HepG2 (cell line): ENCODE measurements at regions not wholly inside any gene's neighbourhood (a gene's known extent, or its start where the extent isn't known, plus 50 kb on each side); places are given as distances from the start of the nearest gene placed in this dataset.

Experiments used
- BHLHE40 ChIP-seq: IDR thresholded peaks from 2 replicates; pipeline ENCODE4 v1.6.1; 2011; ENCODE audit warnings: low read length, improper control_type of control experiment
- CENPX ChIP-seq: sonication (generic); formaldehyde crosslinking; IDR thresholded peaks from 2 replicates; pipeline ENCODE4 v1.9.0; 2021; ENCODE audit warnings: mild to moderate bottlenecking, missing genetic modification reagents, moderate library complexity
- CREB1 ChIP-seq, 2 experiments: fragments of 450-650 bp in 1 of 2; IDR thresholded peaks; 2 replicates each; pipeline ENCODE4 v1.6.1; 2016 to 2017; ENCODE audit warnings: control low read depth in 1 of 2, mild to moderate bottlenecking in 1 of 2, missing compliant biosample characterization in 1 of 2, missing genetic modification characterization in 1 of 2
- HNRNPL ChIP-seq: fragments of 200-400 bp; formaldehyde crosslinking; IDR thresholded peaks from 2 replicates; pipeline ENCODE4 v1.6.1; 2017; ENCODE audit warnings: mild to moderate bottlenecking, low read depth, low read length
- MEIS2 ChIP-seq: sonication (generic); formaldehyde crosslinking; IDR thresholded peaks from 2 replicates; pipeline ENCODE4 v1.9.0; 2021; ENCODE audit warnings: mild to moderate bottlenecking, missing genetic modification reagents
- POLR2A ChIP-seq, 2 experiments: IDR thresholded peaks; 2 replicates each; pipeline ENCODE4 v1.6.1; 2011; ENCODE audit warnings: low read depth in 2 of 2, low read length in 2 of 2, mild to moderate bottlenecking in 1 of 2, moderate library complexity in 1 of 2; ENCODE audit not compliant: insufficient read depth in 1 of 2
- RFX5 ChIP-seq: IDR thresholded peaks from 2 replicates; pipeline ENCODE4 v1.6.1; 2011; ENCODE audit warnings: low read depth, low read length, improper control_type of control experiment
- TBP ChIP-seq: sonication (generic); formaldehyde crosslinking; IDR thresholded peaks from 2 replicates; pipeline ENCODE4 v1.5.0; 2020; ENCODE audit warnings: missing genetic modification reagents
- ZNF317 ChIP-seq: sonication (generic); formaldehyde crosslinking; IDR thresholded peaks from 2 replicates; pipeline ENCODE4 v1.5.0; 2020; ENCODE audit warnings: mild to moderate bottlenecking, missing genetic modification reagents
- ZZZ3 ChIP-seq: sonication (generic); formaldehyde crosslinking; IDR thresholded peaks from 2 replicates; pipeline ENCODE4 v1.4.0; 2020; ENCODE audit warnings: missing genetic modification reagents, mild to moderate bottlenecking, borderline replicate concordance
- TF ChIP-seq, protein P1 (sequence below): sonication (generic); formaldehyde crosslinking; IDR thresholded peaks from 2 replicates; pipeline ENCODE4 v1.5.0; 2020; ENCODE audit warnings: mild to moderate bottlenecking, missing genetic modification reagents, moderate library complexity

DNA sequence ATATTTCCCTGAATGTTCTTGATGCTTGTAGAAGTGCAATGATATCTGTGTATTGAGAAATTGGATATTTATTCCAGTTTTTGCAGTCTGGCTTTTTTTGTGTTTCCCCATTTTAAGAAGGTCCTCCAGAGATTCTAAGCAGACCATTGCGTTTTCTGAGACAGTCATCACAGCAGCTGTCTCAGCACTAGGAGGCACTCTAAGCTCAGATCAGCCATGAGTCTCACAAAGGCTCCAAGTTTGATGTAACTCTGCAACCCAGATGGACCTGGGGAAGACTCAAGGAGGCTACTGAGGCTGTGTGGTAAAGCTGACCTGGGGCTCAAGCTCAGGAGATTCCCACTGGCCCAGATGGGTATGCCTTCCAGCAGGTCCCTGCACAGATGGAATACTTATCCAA lies 89.3 kb upstream of the CYLC1 start:
- no peak for TF ChIP-seq CENPX (CRISPR knock-in tag)
- no peak for TF ChIP-seq RFX5
- TF ChIP-seq HNRNPL, result no peak
- no peak for TF ChIP-seq POLR2A (IDR thresholded peaks at IDR 0.05; ENCODE audit: insufficient read depth in 1 of 2, low read depth in 2 of 2, low read length in 2 of 2)
- no peak for TF ChIP-seq TBP (CRISPR knock-in tag)
- TF ChIP-seq ZNF317 (CRISPR knock-in tag), result no peak
- TF ChIP-seq, protein P1, sequence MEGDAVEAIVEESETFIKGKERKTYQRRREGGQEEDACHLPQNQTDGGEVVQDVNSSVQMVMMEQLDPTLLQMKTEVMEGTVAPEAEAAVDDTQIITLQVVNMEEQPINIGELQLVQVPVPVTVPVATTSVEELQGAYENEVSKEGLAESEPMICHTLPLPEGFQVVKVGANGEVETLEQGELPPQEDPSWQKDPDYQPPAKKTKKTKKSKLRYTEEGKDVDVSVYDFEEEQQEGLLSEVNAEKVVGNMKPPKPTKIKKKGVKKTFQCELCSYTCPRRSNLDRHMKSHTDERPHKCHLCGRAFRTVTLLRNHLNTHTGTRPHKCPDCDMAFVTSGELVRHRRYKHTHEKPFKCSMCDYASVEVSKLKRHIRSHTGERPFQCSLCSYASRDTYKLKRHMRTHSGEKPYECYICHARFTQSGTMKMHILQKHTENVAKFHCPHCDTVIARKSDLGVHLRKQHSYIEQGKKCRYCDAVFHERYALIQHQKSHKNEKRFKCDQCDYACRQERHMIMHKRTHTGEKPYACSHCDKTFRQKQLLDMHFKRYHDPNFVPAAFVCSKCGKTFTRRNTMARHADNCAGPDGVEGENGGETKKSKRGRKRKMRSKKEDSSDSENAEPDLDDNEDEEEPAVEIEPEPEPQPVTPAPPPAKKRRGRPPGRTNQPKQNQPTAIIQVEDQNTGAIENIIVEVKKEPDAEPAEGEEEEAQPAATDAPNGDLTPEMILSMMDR (CRISPR knock-in tag), result no peak
- no peak for TF ChIP-seq ZZZ3 (CRISPR knock-in tag)
- no peak for TF ChIP-seq BHLHE40
- no peak for TF ChIP-seq MEIS2 (CRISPR knock-in tag)
- TF ChIP-seq CREB1 (IDR thresholded peaks at IDR 0.05), result no peak
- TF ChIP-seq CREB1 (CRISPR knock-in tag; IDR thresholded peaks at IDR 0.05), result no peak
